NCI-H510A treated with DMSO at 0.1 percent for 48 hours (cell line): ENCODE measurements at regions not wholly inside any gene's neighbourhood (a gene's known extent, or its start where the extent isn't known, plus 50 kb on each side); places are given as distances from the start of the nearest gene placed in this dataset.

Experiments
- DNase-seq: peaks from one replicate; lab custom pipeline; 2025; lab: John Stamatoyannopoulos, UW

DNA sequence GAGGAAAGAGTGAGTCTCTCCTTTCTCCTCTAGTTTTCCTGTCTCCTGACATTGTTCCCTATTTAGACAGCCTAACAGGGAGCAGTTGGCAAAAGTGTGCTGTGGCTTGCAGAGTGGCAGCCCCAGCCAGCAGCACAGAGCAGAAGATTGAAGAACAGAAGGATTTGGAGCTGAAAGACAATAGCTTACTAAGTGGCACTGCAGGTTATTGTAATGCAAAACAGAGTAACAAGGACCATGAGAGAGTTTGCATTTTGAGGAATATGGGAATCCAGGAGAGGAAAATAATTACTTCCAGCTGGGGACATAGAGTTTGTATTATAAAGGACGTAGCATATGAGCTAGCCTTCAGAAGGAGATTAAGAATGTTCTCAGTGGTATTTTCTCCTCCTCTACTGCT, 342.4 kb downstream of the AKAIN1 start:
- DNase-seq: no peak

DNA sequence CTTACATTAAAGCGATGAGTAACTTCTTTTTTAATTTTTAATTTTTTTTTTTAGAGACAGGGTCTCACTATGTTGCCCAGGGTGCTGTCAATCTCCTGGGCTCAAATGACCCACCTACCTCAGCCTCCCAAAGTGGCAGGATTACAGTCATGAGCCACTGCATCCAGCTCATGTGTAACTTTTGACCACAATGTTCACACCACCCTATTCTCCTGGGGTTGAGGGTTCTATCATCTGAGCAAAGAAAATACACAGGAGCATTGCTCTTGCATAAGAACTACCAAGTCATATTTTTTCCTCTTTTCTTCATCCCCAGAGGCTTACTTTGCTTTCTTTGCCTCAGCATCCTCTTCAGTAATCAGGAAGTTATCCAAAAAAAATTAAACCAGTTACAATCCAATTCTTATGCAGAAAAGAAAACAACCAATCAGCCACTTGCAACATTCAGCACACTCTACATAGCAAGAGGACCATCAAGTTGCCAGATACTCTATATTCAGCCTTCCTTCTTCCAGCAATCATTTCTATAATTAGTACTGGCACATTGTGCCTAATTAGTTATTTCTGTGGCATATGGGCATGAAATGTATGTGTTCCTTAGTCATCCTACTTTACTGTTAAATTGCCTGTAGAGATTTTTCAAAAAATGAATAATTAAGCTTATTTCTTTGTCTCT, 345.6 kb downstream of the AKAIN1 start:
- no peak for DNase-seq

DNA sequence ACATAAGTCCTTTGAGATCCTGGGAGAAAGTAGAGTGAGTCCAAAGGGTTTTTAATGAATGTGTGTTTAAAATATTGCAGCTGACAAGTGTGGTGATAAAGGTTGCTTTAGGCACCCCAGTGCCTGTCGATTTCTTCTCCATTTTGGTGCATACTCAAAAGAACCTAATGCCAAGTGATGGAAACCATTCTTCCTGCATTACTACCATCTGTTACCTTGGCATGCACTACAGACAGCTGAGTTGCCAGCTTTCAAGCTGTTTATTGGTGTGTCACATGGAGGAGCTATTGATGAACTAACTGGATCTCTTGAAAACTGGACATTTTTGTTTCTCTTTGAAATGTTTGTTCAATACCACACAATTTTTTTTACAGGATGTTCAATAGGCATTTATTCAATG, 350.0 kb downstream of the AKAIN1 start:
- no peak for DNase-seq

DNA sequence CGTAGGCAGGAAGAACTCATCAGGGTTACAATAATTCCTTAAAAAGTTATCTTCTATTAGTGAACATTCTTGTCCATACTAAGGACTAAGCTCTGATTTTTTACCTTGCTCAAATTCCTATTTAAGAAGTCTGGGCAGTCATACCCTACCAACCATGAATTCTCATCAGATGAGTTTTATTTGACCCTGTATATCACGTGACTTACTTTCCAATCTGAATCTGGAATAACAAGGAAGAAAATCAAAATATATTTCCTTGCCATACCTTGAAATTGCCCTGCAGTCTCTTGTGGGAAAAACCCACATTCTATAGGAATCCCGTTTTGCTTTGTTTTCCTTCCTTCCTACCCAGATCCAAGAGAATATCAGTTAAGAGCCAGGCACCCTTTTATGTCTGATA, 352.7 kb downstream of the AKAIN1 start:
- DNase-seq: no peak

DNA sequence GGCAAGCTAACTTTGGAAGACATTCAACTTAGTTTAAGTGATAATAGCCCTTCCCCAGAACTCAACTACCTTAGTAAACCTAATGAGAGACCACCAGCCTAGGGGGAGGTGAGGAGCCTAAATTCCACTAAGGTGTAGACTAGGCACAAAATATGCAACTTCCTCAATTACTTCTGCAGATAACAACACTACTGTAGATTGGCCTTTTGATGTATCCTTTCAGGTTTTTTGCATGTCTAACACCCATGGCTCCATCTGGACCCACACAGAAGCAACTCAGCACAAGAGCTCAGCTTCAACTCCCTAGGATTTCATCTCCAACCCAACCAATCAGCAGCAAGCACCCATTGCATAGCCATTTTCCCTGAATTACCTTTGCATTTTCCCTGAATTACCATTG, 353.3 kb downstream of the AKAIN1 start:
- DNase-seq: no peak

DNA sequence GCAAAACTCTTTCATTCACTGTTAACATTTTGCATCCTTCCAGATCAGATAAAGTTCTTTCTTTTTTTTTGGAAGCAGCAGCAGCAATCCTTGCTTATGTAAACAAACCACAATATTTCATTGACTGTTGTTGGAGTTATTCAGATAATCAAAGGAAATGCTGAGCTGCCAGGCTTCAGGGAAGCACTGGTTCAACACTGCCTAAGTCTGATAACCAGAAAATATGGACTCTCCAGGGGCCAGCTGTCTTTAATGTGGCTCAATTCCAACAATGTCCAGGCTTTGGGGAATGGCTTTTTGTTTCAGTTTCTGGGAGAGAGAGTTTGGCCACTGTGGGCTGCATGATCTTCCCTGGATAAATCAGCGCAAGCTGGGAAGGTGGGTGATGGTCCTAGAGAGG, 354.3 kb downstream of the AKAIN1 start:
- no peak for DNase-seq

DNA sequence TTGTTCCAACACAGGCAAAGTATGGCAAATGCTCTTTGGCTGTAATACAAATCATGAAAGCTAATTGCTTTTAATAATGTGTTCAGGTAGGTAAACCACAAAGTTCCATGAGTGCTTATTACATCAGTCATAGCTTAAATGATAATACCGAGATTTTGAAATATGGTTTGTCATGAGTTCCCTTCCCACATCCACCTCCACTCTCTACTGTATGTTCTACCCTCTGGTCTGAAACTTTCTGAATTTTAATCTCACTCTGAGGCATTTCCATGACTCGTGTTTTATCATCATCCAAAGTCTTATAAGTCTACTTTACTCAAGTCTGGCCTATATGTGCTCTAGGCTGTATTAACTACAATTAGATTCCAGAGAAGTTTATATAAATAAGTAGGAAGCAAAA, 354.8 kb downstream of the AKAIN1 start:
- DNase-seq: no peak

DNA sequence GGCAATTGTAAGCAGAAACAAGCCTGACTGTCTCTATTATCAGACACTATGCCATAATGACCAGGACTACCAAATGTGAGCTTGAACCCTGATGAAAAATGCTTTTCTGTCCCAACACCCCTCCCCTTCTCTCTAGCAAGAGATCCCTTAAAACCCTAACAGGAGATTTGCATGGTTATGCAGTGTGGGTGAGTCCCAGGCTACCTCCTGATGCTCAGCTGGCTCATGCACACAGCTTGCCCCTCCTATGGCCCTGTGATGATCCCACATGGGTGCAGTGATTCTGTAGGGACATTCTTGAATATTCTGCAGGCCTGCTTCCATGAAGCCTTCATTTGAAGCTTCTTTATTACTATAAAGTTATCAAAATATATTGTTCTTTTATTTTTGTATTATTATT, 357.4 kb downstream of the AKAIN1 start:
- no peak for DNase-seq

DNA sequence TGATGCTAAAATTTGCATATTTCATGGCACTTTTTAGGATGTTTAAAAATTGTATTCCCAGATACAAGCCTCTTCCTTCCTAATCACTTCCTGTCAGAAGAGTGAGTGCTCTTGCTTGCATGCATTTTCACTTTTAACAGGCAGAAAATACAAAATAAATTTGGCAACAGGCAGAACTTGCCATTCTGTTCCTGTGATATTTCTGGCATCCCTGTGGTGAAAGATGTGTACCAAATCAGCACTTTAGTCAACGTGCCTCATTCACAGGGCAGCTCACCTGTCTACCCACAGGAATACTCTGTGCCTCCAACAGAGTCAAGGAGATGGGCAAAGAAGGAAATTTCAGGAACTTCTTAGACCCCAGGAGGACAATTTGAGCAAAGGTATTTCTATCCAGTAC, 360.9 kb downstream of the AKAIN1 start:
- DNase-seq: no peak

DNA sequence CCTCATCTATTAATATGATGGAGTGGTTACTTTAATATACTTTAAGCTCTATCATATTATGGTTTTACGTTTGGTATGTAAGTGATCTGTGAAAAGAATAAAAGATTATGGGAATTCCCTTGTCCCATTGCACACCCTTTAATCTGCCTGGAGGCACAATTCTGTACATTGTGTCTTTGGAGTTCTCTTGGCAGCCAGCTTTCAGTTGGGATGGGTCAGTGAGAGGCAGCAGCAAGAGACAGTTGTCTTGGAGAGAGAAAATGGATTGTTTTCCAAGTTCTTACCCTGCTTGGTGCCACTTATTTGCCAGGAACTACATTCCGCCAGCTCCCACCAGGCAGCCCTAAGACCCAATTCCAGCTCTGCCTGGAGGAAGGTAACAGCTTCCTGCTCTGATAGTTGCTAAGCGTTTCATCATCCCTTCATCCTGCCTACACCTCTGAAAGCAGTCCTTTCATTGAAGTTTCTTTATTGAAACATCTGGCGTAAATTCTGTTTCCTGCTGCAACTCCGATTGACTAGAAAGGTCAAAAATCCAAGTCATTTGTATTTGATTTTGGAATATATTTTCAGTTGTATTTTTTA, 365.2 kb downstream of the AKAIN1 start:
- no peak for DNase-seq

DNA sequence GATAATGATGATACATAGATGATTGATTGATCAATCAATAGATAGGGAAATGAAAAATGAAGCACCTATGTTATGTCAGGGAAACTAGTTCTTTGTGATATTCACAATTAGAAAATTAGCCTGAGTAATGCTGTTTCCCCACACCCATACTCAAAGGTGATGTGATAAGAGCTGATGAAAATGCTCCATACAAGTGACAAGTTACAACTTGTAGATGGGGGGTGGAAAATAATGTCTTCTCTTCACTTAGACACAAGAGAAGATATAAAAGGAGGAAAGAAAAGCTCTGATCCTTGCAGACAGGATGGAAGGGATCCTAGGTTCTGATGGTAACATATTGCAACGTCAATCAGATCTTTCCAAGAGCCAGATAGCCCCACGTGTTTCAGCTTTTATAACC, 365.9 kb downstream of the AKAIN1 start:
- DNase-seq: no peak

DNA sequence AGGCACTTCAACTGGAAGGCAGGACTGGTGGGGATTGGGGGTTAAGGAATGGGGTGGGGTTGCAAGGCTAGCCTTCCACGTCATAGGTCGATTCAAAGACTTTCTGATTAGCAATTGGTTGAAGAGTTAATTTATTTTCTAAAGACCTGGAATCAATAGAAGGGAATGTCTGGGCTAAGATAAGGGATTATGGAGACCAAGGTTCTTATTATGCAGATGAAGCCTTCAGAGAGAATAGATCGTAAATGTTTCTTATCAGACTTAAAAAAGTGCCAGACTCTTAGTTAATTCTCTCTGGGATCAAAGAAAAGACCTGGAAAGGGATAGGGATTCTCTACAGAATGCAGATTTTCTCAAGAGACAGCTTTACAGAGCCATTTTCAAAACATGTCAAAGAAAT, 368.0 kb upstream of the DLGAP1 start:
- DNase-seq: no peak

DNA sequence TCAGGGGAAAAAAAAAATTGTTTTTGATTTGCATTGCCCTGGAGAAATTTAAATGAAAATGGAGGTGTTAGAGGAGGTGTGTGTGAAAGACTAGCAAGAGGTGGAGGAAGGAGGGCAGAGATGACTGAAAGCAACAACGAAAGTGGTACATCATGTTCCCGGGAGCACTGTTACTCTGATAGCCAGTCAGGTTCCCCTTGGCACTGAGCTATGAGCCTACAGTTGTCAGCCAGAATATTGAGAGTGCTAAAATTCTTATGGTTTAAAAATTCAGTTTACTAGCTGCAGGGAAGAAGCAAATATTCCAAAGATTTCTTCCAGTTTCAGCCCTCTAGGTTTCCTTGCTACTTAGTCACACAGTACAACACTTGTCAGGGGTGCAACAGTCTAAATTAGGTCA, 366.7 kb upstream of the DLGAP1 start:
- DNase-seq: no peak

DNA sequence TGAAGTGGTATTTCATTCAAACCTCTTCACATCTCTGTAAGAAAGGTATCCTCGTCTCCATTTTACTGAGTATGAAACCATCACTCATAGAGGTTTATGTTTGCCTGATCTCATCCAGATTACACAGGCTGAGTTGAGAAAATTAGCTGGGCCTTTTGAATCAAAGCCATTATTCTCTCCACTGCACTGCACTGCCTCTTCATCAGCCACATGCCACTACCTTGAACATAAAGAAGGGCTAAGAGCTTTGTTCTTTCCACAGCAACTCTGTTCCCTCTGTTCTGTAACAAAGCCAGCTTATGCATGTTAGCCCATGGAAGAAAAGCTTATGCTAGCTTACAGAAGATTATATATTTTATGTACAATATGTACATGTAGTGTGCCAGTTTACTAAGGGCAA, 362.6 kb upstream of the DLGAP1 start:
- no peak for DNase-seq

DNA sequence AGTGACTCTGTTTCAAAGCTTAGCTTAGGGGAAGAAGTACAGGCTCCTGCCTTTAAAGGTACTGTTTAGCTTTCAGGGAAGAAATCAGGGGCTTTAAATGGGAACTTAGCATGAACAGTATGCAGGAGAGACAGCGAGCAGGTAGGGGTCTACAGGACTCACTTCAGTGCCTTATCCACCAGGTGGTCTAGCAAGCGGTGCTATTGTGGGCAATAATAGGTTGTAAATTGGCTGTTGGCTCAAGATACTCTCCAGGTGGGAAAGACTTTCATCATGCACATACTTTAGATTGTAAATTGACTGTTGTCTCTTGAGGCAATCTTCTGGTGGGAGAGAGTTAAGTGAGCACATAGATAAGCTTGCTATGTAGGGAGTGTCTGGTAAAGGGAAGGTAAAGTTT, 358.6 kb upstream of the DLGAP1 start:
- DNase-seq: no peak

DNA sequence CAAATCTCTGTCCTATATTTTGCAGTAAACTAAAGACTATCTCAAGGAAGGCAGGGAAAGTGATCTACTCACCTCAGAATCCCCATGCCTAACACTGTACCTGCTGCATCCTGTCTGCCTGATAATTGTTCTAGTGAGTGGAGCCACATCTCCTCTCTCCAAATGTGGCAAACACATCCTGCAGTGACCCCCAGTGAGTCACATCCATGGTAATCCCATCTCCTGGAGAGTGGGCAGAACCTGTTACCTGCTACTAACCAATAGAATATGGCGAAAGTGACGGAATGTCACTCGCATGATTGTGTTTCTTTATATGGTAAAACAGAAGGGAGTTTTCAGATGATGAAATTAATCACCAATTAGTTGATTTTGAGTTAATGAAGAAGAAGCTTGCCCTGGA, 353.8 kb upstream of the DLGAP1 start:
- DNase-seq: no peak

DNA sequence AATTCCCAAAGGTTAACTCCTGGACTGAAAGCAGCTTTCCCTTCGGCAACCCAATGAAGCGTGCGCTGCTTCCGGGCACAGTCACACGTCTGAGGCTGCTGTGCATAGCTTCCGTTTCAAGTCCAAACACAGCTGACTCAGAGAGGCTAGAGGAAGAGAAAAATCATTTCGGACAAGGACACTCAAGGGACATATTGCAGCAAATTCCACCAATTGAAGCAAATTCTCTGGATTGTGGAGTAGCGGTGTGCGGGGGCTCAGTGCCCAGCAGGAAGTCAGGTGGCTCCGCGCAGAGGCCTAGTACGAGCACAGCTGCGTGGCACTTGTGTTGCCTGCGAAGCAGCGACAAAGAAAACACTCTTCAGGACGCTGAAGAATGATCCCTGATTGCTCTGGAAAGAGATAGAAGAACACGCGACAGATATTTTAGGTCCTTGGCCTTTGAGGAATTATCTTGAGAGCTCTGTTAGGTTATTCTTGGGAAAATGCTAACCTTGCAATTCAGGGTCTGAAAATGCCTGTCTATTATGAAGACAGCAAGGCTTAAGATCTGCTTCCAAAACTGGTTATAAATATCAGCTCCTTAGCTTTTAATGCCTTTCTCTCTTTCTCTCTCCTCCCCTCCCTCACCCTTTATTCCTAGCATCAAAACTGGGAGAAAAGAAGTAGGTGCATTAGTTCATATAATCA, 352.6 kb upstream of the DLGAP1 start:
- peak; percentile 40 for DNase-seq

DNA sequence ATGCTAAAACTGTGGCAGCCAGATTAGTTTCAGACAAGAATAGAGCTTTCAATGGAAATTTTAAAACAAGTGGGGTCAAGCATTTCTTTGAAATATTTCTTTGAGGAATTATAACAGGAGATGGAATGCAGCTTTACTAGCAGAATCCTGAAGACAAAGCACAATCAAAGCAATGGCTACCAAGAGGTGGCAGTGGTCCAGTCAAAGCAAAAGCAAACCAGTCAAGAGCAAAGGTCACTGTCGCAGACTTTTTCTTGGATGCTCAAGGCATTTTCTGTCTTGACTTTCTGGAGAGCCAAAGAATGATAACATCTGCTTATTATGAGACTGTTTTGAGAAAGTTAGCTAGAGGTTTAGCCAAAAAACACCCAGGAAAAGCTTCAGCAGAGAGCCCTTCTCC, 351.2 kb upstream of the DLGAP1 start:
- no peak for DNase-seq

DNA sequence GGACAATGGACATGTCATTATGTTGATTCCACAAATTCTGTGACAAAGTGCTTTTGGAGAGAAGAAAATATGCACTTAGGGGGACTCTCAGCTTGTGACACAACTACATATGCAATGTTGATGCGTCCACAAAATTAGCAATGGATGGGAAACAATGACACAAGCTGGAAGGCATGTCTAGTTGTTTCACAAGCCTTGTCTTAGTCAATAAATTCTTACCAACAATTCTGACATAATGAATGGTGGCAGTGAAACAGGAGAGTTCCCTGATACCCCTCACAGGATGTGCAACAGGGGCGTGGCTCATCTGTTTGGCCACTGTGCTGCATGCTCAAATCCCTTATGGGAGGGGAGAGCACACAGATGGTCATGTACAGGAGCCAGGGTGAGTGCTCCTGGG, 347.2 kb upstream of the DLGAP1 start:
- no peak for DNase-seq

DNA sequence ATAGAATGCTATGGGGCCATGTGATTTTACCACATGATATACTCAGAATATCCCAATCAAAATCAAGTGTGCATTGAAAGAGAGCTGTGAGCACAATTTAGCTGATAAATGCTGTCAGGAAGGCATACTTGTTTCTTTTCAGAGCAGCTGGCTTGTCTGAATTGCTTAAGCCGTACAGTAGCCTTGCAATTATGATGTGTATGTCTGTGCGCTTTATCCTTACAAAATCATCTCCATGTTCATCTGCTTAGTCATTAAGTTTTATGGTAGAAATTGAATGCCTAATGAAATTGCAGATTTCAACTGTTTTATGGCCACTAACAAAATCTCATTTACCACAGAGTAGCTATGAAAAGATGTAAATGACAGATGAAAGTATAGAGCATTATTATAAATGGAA, 346.0 kb upstream of the DLGAP1 start:
- DNase-seq: no peak

DNA sequence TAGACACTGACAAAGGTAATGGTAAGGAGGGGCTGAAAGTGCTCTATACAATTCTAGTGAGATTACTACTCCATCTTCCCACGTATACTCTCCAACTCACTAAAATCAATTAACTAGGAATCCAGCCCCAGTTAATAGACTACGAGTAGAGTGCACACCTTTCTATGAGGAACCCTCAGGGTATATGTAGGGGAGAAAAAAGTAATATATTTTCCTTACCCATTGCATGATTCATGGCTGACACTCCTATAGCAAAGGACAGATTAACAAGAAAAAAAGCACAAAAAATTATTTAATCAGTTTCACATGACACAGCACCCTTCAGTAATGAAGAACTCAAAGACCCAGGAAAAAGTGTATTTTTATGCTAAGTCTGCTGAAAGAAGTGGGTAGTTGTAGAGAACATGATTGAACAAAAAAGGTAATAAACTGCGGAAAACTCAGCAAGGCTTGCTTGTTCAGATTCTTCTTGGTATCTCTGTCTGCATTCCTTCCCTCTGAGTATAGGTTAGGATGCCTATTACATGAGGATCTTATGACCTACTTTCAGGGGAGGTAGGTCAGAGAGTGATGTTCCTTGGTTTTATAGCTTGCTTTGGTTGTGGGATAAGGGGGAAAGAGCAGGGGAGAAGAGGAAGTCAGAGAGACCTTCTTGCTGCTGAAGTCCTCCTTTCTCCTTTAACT, 342.0 kb upstream of the DLGAP1 start:
- no peak for DNase-seq

DNA sequence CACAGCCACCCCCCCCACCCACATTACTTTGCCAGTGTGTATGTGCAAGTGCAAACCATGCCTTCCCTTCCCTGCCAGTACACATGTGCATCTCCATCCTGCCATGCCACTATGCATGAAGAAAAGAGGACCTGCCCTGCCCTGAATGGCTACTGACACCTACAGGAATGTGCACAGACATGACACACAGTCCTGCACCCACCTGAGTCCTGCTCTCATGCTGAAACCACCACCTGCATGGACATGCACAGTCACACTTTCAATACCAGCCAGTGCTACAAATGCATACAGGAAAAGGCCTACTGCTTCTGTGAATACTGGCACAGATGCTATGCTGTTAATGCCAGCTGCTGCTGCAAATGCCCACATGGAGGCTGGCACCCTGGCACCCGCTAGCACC, 334.4 kb upstream of the DLGAP1 start:
- no peak for DNase-seq

DNA sequence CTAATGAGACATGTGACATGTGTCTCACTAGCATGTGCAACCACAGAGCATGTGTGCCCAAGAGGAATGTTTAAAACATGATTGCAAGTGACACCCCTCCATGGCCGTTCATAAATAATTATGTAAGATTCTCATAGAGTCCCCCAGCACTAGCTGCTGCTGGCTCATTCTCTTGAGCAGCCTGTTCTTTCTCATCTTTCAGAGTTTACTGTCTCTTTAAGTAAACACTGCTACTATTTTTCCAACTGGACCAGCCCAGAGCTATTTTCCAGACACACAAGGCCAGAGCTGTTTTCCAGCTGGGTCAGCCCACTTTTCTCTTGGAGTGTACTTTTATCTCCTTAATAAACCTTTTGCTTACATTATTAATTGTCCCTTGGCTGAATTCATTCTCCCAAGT, 326.8 kb upstream of the DLGAP1 start:
- DNase-seq: no peak
